ENCODE measurements at regions not wholly inside any gene's neighbourhood (a gene's known extent, or its start where the extent isn't known, plus 50 kb on each side); places are given as distances from the start of the nearest gene placed in this dataset.

DNA sequence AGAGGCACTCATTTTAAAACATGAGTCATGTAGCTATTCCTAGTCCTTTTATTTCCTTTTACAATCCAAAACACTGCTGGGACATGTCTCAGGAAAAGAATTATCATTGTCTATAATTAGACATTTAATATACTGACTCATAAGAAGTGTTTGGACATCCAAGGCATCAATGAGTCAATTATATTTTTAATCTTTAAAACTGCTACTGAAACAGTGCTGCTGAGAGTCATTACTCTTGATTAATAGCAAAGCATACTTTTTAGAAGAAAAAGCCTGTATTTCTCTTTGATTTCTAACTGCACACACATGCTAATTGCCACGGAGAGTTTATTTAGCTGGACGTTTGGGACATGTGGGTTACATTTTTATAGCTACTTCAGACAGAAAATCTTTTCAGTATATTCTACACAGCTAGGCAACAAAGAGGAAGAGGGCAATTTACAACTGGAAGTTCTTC, 1249.0 kb upstream of the CDH18 start:
- TF ChIP-seq, protein P1, sequence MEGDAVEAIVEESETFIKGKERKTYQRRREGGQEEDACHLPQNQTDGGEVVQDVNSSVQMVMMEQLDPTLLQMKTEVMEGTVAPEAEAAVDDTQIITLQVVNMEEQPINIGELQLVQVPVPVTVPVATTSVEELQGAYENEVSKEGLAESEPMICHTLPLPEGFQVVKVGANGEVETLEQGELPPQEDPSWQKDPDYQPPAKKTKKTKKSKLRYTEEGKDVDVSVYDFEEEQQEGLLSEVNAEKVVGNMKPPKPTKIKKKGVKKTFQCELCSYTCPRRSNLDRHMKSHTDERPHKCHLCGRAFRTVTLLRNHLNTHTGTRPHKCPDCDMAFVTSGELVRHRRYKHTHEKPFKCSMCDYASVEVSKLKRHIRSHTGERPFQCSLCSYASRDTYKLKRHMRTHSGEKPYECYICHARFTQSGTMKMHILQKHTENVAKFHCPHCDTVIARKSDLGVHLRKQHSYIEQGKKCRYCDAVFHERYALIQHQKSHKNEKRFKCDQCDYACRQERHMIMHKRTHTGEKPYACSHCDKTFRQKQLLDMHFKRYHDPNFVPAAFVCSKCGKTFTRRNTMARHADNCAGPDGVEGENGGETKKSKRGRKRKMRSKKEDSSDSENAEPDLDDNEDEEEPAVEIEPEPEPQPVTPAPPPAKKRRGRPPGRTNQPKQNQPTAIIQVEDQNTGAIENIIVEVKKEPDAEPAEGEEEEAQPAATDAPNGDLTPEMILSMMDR (IDR thresholded peaks at IDR 0.05): no peak

DNA sequence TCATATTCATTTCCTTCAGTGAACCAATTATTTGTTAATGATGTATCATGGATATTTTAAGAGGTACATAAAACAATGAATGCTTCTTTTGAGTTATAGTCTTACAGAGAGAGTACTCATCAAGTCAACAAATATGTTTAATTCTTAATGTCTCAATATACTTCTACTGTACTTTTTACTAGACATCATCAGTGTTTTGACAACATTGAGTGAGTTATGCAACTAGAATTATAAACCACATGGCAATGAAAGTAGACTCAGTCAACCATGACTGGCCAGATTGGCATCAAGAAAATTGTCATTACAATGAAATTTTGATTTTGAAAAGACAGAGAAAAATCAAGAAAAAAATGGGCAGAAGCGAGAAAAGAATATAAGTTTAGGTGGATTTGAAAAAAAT, 1248.1 kb upstream of the CDH18 start:
- TF ChIP-seq, protein P1 (IDR thresholded peaks at IDR 0.05): no peak

DNA sequence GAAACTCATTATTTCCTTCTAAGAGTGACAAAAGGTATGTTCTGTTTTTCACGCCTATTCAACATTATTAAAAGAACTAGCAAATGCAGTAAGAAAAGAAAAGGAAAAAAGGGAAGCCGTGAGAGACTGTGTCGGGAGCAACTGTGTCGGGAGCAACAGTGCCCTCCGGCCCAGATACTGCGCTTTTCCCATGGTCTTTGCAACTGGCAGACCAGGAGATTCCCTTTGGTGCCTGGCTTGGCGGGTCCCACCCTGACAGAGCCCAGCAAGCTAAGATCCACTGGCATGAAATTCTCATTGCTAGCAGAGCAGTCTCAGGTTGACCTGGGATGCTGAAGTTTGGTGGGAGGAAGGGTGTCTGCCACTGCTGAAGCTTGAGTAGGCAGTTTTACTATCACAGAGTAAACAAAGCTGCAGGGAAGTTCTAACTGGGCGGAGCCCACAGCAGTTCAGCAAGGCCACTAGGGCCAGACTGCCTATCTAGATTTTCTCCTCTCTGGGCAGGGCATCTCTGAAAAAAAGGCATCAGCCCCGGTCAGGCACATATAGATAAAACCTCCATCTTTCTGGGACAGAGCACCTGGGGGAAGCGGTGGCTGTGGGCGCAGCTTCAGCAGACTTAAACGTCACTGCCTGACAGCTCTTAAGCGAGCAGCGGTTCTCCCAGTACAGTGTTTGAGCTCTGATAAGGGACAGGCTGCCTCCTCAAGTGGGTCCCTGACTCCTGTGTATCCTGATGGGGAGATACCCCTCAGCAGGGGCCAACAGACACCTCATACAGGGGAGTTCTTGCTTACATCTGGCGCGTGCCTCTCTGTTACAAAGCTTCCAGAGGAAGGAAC, 1237.4 kb upstream of the CDH18 start:
- TF ChIP-seq, protein P1 (IDR thresholded peaks at IDR 0.05): no peak

DNA sequence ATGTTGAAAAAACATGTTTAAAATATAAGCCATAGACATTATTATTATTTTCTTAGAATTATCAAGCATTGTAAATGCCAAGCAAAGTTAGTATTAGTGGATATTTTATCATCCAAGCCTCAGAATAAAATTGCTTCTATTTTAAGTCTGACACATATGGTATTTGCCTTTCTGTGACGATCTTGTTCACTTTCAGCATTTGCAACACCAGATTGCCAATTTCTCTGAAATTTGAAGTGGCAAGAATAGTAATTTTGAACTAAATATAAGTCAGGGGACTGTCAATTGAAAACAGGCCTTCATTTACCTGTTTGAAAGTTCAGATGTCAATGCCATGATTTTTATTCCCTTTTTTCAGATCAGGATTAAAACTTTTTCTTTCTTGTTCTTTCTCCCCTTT, 1233.6 kb upstream of the CDH18 start:
- TF ChIP-seq, protein P1 (IDR thresholded peaks at IDR 0.05): no peak

DNA sequence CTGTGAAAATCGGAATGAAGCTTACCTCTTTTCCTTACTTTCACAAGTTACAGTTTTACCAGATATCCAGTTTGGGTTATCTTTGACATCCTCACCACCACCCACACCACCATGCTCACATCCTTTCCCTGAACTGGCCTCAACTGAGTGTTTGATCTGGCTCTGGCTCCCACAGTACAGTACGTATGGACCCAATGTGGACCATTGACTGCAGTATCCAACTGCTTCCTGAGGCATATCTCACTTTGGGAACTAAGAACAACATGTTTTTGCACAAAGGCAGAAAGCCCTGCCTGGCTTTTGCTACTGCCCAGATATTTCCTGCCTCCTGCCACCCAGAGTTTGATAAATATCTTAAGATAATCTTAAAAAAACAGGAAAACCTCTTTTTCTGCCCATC, 1232.0 kb upstream of the CDH18 start:
- TF ChIP-seq, protein P1 (IDR thresholded peaks at IDR 0.05): no peak

DNA sequence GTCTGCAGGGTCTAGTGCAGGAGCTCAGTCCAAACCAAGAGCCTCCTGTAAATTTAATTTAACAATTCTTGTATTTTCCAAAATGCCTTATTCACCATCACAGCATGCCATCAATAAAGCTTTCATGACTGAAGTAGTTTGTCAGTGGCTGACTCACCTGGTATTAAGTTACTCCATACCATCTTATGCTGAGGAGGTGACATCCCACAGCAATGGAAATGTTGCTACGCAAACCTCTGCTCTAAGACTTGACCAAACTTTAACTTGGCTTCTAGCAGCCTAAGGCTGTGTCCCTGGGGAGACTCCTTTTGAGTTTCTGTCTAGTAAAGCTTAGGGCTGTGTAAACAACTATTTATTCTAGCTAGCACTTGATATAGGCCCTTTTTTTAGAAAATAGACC, 1231.3 kb upstream of the CDH18 start:
- TF ChIP-seq, protein P1 (IDR thresholded peaks at IDR 0.05): no peak

DNA sequence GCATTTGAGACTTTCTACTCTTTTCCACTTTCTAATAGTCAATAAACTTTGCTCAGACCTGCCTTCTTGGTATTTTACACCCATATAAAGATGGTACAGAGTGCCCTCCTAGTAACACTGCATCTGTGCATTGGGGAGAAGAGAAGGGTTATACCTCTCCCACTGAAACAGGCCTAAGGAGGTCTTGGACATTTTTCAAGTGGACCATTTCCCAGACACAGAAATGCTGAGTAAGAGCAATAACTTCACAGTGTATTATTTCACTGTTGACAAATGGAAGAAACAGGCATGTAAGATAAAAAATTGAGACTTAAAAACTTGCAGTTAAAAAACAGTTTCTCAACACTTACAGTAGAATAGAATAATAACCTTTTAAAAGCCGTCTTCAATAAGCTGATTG, 1224.0 kb upstream of the CDH18 start:
- TF ChIP-seq, protein P1 (IDR thresholded peaks at IDR 0.05): no peak

Measured in LNCAP (cell line).